ENCODE measurements at regions not wholly inside any gene's neighbourhood (a gene's known extent, or its start where the extent isn't known, plus 50 kb on each side); places are given as distances from the start of the nearest gene placed in this dataset.

- ATAC-seq = no peak
- no peaks in the 10 kb centered on the region for H3K4me1 ChIP-seq
- intact Hi-C loops (cut with DNase I) = no loop called here
- H3K9me3 ChIP-seq = no peaks in the 10 kb centered on the region
- no peaks in the 10 kb centered on the region for H3K36me3 ChIP-seq (replicated peaks in 1 of 2; ENCODE audit: insufficient read depth in 1 of 2, low read depth in 2 of 2)
- WGBS, 2 donors = 80% methylated on average over 2 of the region's 2 CpGs
- no peak for DNase-seq
- no peak overlapping the region for H3K27ac ChIP-seq
- no peak overlapping the region for H3K4me3 ChIP-seq
- no peaks in the 10 kb centered on the region for H3K27me3 ChIP-seq
- TF ChIP-seq, protein P1, sequence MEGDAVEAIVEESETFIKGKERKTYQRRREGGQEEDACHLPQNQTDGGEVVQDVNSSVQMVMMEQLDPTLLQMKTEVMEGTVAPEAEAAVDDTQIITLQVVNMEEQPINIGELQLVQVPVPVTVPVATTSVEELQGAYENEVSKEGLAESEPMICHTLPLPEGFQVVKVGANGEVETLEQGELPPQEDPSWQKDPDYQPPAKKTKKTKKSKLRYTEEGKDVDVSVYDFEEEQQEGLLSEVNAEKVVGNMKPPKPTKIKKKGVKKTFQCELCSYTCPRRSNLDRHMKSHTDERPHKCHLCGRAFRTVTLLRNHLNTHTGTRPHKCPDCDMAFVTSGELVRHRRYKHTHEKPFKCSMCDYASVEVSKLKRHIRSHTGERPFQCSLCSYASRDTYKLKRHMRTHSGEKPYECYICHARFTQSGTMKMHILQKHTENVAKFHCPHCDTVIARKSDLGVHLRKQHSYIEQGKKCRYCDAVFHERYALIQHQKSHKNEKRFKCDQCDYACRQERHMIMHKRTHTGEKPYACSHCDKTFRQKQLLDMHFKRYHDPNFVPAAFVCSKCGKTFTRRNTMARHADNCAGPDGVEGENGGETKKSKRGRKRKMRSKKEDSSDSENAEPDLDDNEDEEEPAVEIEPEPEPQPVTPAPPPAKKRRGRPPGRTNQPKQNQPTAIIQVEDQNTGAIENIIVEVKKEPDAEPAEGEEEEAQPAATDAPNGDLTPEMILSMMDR (IDR thresholded peaks at IDR 0.05) = no peak
- no peak for TF ChIP-seq POLR2A (IDR thresholded peaks at IDR 0.05)
Observed at GRCh38 chrX:10707773-10708172, 87.4 kb upstream of the MID1 start.

DNA sequence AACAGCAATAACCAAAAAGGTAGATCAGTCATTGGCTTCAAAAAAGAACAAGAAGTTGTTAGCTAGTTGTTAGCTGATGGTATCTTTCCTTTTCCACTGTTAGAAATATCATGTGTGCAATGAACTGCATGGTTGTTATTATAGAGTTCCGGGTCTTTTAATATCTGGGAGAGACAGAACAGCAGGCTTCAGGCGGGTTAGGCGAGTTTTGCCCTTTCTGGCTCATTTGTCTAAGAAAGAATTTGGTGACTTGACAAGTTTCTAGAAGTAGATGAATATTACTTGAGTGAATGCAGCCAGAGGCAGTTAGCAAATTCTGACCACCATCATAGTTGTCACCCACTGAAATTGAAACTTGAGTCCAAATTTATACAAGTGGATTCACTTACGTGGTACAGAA, 88.9 kb upstream of the MID1 start:
- Histone ChIP-seq H3K27ac (no peak overlapping the region), H3K36me3 (replicated peaks in 1 of 2; ENCODE audit: insufficient read depth in 1 of 2, low read depth in 2 of 2) (no peaks in the 10 kb centered on the region), H3K9me3 (no peaks in the 10 kb centered on the region), H3K27me3 (no peaks in the 10 kb centered on the region), H3K4me1 (no peaks in the 10 kb centered on the region), H3K4me3 (no peak overlapping the region)
- ATAC-seq (no peak), DNase-seq (no peak)
- 75 to 77% methylated on average over 4 of the region's 4 CpGs for WGBS, 2 donors
- TF ChIP-seq, protein P1 (IDR thresholded peaks at IDR 0.05) = no peak
- no peak for TF ChIP-seq POLR2A (IDR thresholded peaks at IDR 0.05)
- intact Hi-C loops (cut with DNase I) = no loop called here

- intact Hi-C loops (cut with DNase I) = no loop called here
- Histone ChIP-seq H3K9me3 (no peaks in the 10 kb centered on the region), H3K27me3 (no peaks in the 10 kb centered on the region), H3K36me3 (replicated peaks in 1 of 2; ENCODE audit: insufficient read depth in 1 of 2, low read depth in 2 of 2) (no peaks in the 10 kb centered on the region), H3K4me3 (no peak overlapping the region), H3K4me1 (no peaks in the 10 kb centered on the region), H3K27ac (no peak overlapping the region)
- ATAC-seq (no peak), DNase-seq (no peak)
- TF ChIP-seq POLR2A (IDR thresholded peaks at IDR 0.05) = no peak
- 86 to 92% methylated on average over 5 of the region's 5 CpGs for WGBS, 2 donors
Observed at GRCh38 chrX:10714531-10714930, 94.1 kb upstream of the MID1 start.

GRCh38 chrX:10722851-10723250, 102.5 kb upstream of the MID1 start:
- intact Hi-C loops (cut with DNase I) = loop anchor here (10.0 kb wide), 1 partner anchor 538 kb away; no protein-coding TSS in a partner anchor
- WGBS, 2 donors = 24 to 29% methylated on average over 4 of the region's 4 CpGs
- no peaks in the 10 kb centered on the region for H3K27me3 ChIP-seq
- no peak overlapping the region for H3K4me3 ChIP-seq
- H3K4me1 ChIP-seq = no peaks in the 10 kb centered on the region
- DNase-seq (peak; percentile 59 to 71 (median 59)), ATAC-seq (peak; percentile 52)
- H3K27ac ChIP-seq = no peak overlapping the region
- H3K9me3 ChIP-seq = no peaks in the 10 kb centered on the region
- H3K36me3 ChIP-seq (replicated peaks in 1 of 2; ENCODE audit: insufficient read depth in 1 of 2, low read depth in 2 of 2) = no peaks in the 10 kb centered on the region
- TF ChIP-seq, protein P1 (IDR thresholded peaks at IDR 0.05) = peak; percentile 28 to 72 (median 57)
- no peak for TF ChIP-seq POLR2A (IDR thresholded peaks at IDR 0.05)

GRCh38 chrX:10725071-10725470, 104.7 kb upstream of the MID1 start:
- Histone ChIP-seq H3K4me3 (no peak overlapping the region), H3K4me1 (no peaks in the 10 kb centered on the region), H3K27me3 (no peaks in the 10 kb centered on the region), H3K36me3 (replicated peaks in 1 of 2; ENCODE audit: insufficient read depth in 1 of 2, low read depth in 2 of 2) (no peaks in the 10 kb centered on the region), H3K27ac (no peak overlapping the region), H3K9me3 (no peaks in the 10 kb centered on the region)
- no peak for TF ChIP-seq POLR2A (IDR thresholded peaks at IDR 0.05)
- TF ChIP-seq, protein P1 (IDR thresholded peaks at IDR 0.05) = peak in 1 of 7 experiments; percentile 17
- DNase-seq (no peak), ATAC-seq (no peak)
- intact Hi-C loops (cut with DNase I) = loop anchor here (10.0 kb wide), 1 partner anchor 540 kb away; no protein-coding TSS in a partner anchor
- WGBS, 2 donors = 48 to 52% methylated on average over 3 of the region's 3 CpGs
